ENCODE measurements at regions not wholly inside any gene's neighbourhood (a gene's known extent, or its start where the extent isn't known, plus 50 kb on each side); places are given as distances from the start of the nearest gene placed in this dataset.

DNA sequence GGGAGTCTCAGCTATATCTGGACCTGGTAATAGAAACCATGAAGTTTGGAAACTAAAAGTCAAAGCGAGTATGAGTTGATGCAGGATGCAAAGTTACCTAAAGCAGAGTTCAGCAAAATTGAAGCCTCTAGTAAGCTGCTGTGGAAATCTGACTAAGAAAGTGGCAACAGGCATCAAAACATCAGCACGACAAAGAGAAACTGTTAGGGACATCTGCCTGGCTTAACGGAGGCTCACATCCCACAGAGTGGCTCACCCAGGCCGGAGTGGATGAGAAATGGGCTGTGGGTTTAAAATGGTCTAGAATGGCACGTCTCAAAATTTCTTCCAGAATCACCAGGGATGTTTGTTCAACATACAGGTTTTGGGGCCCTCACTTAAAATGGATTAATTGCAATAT, 164.1 kb upstream of the NPY start:
- intact Hi-C loops (cut with DNase I) = no loop called here
- Histone ChIP-seq H3K4me1 (no peaks in the 10 kb centered on the region), H3K27ac (no peak overlapping the region), H3K27me3 (no peaks in the 10 kb centered on the region), H3K4me3 (no peak overlapping the region), H3K36me3 (no peaks in the 10 kb centered on the region), H3K9me3 (no peaks in the 10 kb centered on the region)
- DNase-seq = no peak
- WGBS (ENCODE audit: insufficient coverage, low coverage, low lambda C conversion rate, missing lambda C conversion rate) = 59% methylated on average over 3 of the region's 5 CpGs
- TF ChIP-seq POLR2A (IDR thresholded peaks at IDR 0.05) = no peak
- TF ChIP-seq, protein P1, sequence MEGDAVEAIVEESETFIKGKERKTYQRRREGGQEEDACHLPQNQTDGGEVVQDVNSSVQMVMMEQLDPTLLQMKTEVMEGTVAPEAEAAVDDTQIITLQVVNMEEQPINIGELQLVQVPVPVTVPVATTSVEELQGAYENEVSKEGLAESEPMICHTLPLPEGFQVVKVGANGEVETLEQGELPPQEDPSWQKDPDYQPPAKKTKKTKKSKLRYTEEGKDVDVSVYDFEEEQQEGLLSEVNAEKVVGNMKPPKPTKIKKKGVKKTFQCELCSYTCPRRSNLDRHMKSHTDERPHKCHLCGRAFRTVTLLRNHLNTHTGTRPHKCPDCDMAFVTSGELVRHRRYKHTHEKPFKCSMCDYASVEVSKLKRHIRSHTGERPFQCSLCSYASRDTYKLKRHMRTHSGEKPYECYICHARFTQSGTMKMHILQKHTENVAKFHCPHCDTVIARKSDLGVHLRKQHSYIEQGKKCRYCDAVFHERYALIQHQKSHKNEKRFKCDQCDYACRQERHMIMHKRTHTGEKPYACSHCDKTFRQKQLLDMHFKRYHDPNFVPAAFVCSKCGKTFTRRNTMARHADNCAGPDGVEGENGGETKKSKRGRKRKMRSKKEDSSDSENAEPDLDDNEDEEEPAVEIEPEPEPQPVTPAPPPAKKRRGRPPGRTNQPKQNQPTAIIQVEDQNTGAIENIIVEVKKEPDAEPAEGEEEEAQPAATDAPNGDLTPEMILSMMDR (IDR thresholded peaks at IDR 0.05) = no peak
- no peak for ATAC-seq

DNA sequence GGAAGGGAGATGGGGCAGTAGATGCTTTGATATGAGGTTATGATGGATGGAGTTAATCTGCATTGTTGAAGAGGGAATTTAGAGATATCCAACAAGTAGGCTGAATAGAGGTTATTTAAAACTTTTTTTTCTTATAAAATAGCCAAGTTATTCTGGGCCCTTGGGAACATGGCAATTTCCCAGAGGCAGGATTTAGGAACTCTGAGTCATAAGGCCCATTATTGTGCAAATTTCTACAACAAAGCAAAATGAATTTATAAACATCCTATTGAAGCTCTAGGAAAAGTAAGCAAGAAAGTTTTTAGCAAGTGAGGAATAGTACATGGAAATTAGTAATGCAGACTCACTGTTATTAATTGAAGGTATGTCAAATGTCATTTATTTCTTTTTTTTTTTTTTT, 160.9 kb upstream of the NPY start:
- DNase-seq (no peak), ATAC-seq (no peak)
- intact Hi-C loops (cut with DNase I) = no loop called here
- no peaks in the 10 kb centered on the region for H3K36me3 ChIP-seq
- H3K27me3 ChIP-seq = no peaks in the 10 kb centered on the region
- no peak overlapping the region for H3K4me3 ChIP-seq
- H3K4me1 ChIP-seq = no peaks in the 10 kb centered on the region
- no peak overlapping the region for H3K27ac ChIP-seq
- H3K9me3 ChIP-seq = no peaks in the 10 kb centered on the region
- TF ChIP-seq, protein P1 (IDR thresholded peaks at IDR 0.05) = no peak
- TF ChIP-seq POLR2A (IDR thresholded peaks at IDR 0.05) = no peak

DNA sequence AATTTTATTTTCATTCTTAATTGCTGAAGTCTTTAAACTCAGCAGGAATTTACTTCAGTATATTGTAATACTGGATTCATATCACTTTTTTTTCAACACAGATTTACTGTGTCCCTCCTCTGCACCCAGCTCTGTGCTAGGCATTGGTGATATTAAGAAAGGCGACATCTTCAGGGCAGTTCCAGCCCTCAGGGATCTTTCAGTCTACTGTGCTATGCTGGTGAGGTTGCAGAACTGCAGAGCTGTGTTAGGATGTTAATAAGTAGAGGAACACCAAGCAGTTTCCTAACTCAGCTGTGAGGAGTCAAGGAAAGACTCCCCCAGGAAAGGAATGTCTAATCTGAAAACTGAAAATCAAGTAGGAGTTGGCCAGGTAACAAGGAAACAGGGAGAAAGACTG, 158.2 kb upstream of the NPY start:
- TF ChIP-seq, protein P1 (IDR thresholded peaks at IDR 0.05) = no peak
- no peak for TF ChIP-seq POLR2A (IDR thresholded peaks at IDR 0.05)
- intact Hi-C loops (cut with DNase I) = no loop called here
- 67% methylated on average over 1 of the region's 1 CpG for WGBS (ENCODE audit: insufficient coverage, low coverage, low lambda C conversion rate, missing lambda C conversion rate)
- Histone ChIP-seq H3K4me1 (no peaks in the 10 kb centered on the region), H3K27me3 (no peaks in the 10 kb centered on the region), H3K4me3 (no peak overlapping the region), H3K36me3 (no peaks in the 10 kb centered on the region), H3K9me3 (no peaks in the 10 kb centered on the region), H3K27ac (no peak overlapping the region)
- DNase-seq (no peak), ATAC-seq (no peak)

DNA sequence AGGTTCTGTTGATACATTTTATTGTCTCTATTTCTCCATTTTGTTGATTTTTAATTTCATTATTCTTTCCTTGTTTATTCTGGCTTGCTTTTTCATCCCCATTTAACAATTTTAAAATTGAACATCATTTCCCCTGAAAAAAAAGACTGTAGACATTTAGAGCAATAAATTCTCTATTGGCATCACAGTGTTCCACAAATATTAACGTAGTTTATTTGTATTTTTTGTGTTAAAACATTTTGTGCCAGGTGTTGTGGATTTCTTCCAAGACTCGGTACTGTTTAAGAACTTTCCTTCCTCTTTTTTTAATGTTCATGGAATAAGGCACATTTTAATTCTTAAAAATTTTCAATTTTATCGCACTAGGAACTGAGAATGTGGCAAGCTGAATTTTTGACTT, 156.1 kb upstream of the NPY start:
- Histone ChIP-seq H3K9me3 (no peaks in the 10 kb centered on the region), H3K27ac (no peak overlapping the region), H3K27me3 (no peaks in the 10 kb centered on the region), H3K36me3 (no peaks in the 10 kb centered on the region), H3K4me1 (no peaks in the 10 kb centered on the region), H3K4me3 (no peak overlapping the region)
- TF ChIP-seq, protein P1 (IDR thresholded peaks at IDR 0.05) = no peak
- TF ChIP-seq POLR2A (IDR thresholded peaks at IDR 0.05) = no peak
- intact Hi-C loops (cut with DNase I) = no loop called here
- WGBS (ENCODE audit: insufficient coverage, low coverage, low lambda C conversion rate, missing lambda C conversion rate) = 67% methylated on average over 3 of the region's 3 CpGs
- DNase-seq = no peak
- no peak for ATAC-seq

DNA sequence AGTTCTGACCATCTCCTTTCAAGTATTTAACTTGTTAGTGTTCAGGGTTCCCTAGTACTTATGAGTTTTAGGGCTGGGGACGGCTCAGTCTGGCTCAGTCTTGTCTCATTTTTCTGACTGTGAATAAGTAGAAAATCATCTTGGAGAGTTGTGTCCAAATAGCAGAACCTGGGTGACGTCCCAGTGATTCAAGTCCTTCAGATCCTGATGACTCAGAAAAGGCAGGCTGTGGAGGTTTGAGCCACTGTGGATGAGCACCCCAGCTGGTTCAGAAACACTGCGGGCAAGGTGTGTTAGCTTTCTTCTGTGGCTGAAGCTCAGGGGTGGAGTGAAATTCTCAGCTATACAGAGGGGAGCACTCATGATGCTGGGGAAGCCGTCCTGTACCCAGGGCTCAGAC, 154.4 kb upstream of the NPY start:
- H3K27ac ChIP-seq = no peak overlapping the region
- ATAC-seq = no peak
- no peaks in the 10 kb centered on the region for H3K27me3 ChIP-seq
- no peak for DNase-seq
- H3K4me1 ChIP-seq = no peaks in the 10 kb centered on the region
- intact Hi-C loops (cut with DNase I) = no loop called here
- H3K4me3 ChIP-seq = no peak overlapping the region
- TF ChIP-seq POLR2A (IDR thresholded peaks at IDR 0.05) = no peak
- TF ChIP-seq, protein P1 (IDR thresholded peaks at IDR 0.05) = no peak
- WGBS (ENCODE audit: insufficient coverage, low coverage, low lambda C conversion rate, missing lambda C conversion rate) = 48% methylated on average over 2 of the region's 4 CpGs
- H3K36me3 ChIP-seq = no peaks in the 10 kb centered on the region
- no peaks in the 10 kb centered on the region for H3K9me3 ChIP-seq
